GM19025 (cell line): ENCODE measurements at regions not wholly inside any gene's neighbourhood (a gene's known extent, or its start where the extent isn't known, plus 50 kb on each side); places are given as distances from the start of the nearest gene placed in this dataset.
"Not testable (repeated sequence)": the region's sequence is repeated elsewhere in the genome, so short reads cannot be mapped to it uniquely, and the experiment has no call there.

ENCODE experiments used
- ATAC-seq: cut with Tn5 transposase; IDR thresholded peaks from one replicate; pipeline ENCODE4 v1.9.1; 2021; ENCODE audit warnings: mild to moderate bottlenecking, low read depth, moderate library complexity; ENCODE audit not compliant: unreplicated experiment

GRCh38 chr5:91641730-91642350 is 258.7 kb upstream of the ARRDC3 start:
- no peak for ATAC-seq

- no peak for ATAC-seq
Observed at GRCh38 chr5:91639744-91640143, 256.6 kb upstream of the ARRDC3 start.

- no peak for ATAC-seq
Observed at GRCh38 chr5:91638010-91638409, 254.9 kb upstream of the ARRDC3 start.

- no peak for ATAC-seq
Observed at GRCh38 chr5:91635950-91636734, 253.0 kb upstream of the ARRDC3 start.

DNA sequence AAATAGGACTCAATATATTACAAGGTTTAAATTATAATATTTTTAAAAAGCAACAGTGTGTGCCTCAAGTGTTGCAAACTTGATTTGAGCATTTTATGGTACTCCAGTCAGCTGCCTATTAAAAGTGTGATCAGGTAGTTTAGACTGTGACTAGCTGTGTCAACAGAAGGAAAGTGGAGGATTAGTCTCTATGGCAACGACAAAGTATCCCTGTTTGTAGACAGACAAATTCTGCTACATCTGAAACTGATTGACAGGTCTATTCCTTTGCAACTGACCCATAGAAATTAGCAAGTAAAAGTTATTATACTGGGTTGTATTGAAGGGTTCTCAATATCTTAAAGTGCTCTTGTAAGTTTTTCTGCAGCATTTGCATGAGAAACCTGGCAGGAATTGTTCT is 249.8 kb upstream of the ARRDC3 start:
- ATAC-seq, result no peak

DNA sequence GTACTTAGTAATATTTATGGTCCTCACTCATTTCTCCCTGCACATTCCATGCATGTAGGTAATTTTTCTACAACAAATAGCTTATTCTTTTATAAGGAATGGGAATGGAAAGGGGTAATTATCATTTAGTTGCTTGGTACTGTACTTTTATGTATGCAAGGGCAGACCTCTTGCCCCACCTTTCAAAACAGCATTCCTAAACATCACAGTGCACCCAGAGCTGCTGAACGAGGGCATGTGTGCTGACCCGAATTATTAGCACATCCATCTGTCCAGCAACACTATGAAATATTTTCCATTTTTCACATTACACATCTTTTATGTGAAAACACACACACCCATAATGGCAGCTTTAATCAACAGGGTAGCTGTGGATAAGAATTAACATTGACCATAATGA is 228.6 kb upstream of the ARRDC3 start:
- ATAC-seq, result no peak

DNA sequence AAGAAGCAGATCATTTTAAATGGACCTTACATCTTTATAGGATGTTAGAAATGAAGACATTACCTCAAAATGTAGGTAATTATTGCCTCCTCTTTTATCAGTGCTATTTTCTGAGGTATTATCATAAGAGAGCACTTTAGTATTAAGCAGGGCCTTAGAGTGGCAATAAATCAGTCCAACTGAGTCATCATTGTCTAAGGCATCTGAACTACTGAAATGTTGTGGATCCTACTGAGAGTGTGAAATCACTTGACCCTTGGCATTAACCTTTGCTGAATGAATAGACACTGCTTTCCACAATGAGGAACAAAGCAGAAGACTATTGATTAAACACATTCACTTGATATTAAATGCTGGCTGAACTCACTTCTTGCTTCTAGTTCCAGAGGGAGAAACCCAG is 224.6 kb upstream of the ARRDC3 start:
- no peak for ATAC-seq

DNA sequence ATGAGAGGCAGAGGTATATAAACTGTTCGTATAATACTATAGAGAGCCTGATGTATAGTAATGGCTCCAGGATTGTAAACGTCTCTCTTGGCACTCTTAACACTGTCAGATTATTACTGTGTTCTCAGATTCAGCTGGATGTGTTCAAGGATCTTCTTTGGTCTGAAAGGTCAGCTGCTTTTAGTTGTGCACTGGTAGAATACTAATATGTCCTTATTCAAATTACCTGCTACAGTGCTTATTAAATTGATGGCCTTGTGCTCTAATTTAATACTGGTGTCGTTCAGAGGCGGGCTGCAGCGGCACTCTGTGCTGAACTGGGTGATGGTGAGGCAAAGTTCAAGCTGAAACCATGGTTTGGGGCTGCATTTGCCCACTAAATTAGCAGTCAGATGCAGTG is 216.7 kb upstream of the ARRDC3 start:
- ATAC-seq, result no peak

GRCh38 chr5:91598216-91598615 is 215.1 kb upstream of the ARRDC3 start:
- ATAC-seq, result no peak

GRCh38 chr5:91595424-91595823 is 212.3 kb upstream of the ARRDC3 start:
- ATAC-seq, result no peak

GRCh38 chr5:91591076-91591475 is 208.0 kb upstream of the ARRDC3 start:
- no peak for ATAC-seq

GRCh38 chr5:91586232-91586631 is 203.1 kb upstream of the ARRDC3 start:
- ATAC-seq, result no peak

GRCh38 chr5:91584352-91584751 is 201.2 kb upstream of the ARRDC3 start:
- ATAC-seq, result no peak

DNA sequence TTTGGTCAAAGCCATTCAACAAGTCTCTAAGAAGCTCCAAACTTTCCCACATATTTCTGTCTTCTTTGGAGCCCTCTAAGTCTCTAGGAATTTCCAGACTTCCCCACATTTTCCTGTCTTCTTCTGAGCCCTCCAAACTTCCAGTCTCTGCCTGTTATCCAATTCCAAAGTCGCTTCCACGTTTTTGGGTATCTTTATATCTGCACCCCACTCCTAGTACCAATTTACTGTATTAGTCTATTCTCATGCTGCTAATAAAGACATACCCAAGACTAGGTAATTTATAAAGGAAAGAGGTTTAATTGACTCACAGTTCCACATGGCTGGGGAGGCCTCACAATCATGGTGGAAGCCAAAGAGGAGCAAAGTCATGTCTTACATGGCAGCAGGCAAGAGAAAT is 182.9 kb upstream of the ARRDC3 start:
- ATAC-seq, result not testable (repeated sequence)

- ATAC-seq, result no peak
Observed at GRCh38 chr5:91562922-91563321, 179.8 kb upstream of the ARRDC3 start.

DNA sequence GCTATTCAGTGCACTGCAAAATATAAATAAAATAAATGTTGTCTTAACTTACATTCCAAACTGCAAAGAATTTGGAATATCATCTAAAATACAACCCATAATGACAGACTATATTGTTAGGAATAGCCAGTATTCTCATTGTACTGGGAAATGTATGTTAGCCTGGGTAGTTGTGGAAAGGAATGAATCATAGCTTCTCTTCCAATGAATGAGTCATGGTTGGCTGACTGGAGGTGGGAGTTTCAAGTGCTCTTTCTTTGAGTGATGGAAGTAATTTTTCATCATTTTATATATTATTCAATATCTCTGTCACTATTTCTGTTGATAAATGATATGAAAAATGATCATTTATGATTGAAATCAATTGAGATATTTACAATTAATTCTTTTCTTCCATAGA is 158.6 kb upstream of the ARRDC3 start:
- ATAC-seq, result no peak

GRCh38 chr5:91538179-91538578 is 155.1 kb upstream of the ARRDC3 start:
- no peak for ATAC-seq

GRCh38 chr5:91535499-91535898 is 152.4 kb upstream of the ARRDC3 start:
- ATAC-seq, result no peak

DNA sequence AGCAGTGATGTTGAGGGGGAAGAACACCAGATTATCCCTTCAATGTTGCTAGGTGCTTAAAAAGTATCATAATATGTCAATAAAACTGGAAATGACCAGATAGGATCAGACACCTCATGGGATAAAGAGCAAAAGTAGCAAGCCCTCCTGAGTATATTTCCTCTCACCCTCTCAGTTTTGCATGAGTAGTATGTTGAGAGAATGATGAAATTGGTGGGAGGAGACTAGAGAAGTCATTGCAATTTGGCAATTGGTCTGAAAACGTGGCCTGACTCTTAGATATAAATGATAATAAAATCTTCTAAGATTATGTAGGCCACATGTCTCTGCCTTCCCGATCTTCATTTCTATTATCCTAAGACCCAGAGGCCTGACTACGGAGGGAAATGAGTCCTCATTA is 151.2 kb upstream of the ARRDC3 start:
- no peak for ATAC-seq

DNA sequence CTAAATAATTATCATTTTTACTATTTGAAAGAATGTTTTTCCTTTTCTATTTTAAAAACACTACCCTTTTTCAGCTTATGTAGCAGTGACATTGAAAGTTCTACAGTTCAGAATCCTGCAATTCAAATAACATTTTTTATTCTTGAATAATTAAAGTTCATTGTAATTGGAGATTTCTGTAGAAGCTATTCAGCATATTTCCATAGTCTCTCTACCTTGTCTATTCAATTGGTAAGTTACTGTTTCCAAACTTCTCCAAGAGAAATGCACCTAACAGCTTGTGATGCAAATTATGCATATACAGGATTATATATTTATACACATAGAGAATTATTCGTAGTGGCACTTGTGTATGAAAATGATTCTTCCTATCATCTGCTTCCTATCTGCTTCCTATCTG is 149.7 kb upstream of the ARRDC3 start:
- no peak for ATAC-seq

- no peak for ATAC-seq
Observed at GRCh38 chr5:91532281-91532680, 149.2 kb upstream of the ARRDC3 start.

- no peak for ATAC-seq
Observed at GRCh38 chr5:91528831-91529230, 145.7 kb upstream of the ARRDC3 start.
